RWPE1 (cell line): ENCODE measurements at regions not wholly inside any gene's neighbourhood (a gene's known extent, or its start where the extent isn't known, plus 50 kb on each side); places are given as distances from the start of the nearest gene placed in this dataset.
"Not testable (repeated sequence)": the region's sequence is repeated elsewhere in the genome, so short reads cannot be mapped to it uniquely, and the experiment has no call there.

ENCODE experiments used
- CTCF ChIA-PET: fragments of 350-600 bp; sonication (Branson Sonifier 250); formaldehyde crosslinking; extraction: SDS; loops from one replicate; lab custom pipeline; 2021; lab: Yijun Ruan, JAX
- POLR2A ChIA-PET: fragments of 400-600 bp; formaldehyde crosslinking; extraction: SDS; loops from one replicate; lab custom pipeline; 2020; ENCODE audit warnings: antibody characterized with exemption; ENCODE audit not compliant: low non-redundant PET; lab: Yijun Ruan, JAX
- DNase-seq: peaks from one replicate; pipeline ENCODE4 v3.0.0; 2012; ENCODE audit warnings: low spot score
- H3K27ac ChIP-seq: fragments of 450-650 bp; 2 replicates; pipeline ENCODE4 v1.5.1; 2017
- TF ChIP-seq, protein P1 (sequence below): fragments of 450-650 bp; conservative IDR thresholded peaks from 2 replicates; pipeline ENCODE4 v1.5.1; 2017; ENCODE audit warnings: low read depth, mild to moderate bottlenecking

DNA sequence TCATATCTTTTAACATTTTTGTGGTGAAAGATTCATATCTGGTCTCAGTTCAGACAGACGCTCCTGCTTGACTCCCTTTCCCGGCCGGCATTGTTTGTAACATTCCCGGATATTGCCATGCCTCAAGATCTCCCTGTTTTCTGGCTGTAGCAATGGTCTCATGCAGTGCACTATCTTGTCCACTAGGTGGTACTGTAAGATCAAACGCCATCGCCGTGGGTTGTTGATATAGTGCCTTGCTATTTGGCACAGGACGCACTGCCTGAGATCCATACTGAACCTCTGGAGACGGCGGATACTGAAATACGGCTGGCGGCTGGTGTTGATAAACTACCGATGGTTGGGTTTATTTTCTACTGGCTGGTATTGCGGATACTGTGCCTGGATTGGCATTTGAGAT is 218.6 kb downstream of the ADRA2C start:
- TF ChIP-seq, protein P1, sequence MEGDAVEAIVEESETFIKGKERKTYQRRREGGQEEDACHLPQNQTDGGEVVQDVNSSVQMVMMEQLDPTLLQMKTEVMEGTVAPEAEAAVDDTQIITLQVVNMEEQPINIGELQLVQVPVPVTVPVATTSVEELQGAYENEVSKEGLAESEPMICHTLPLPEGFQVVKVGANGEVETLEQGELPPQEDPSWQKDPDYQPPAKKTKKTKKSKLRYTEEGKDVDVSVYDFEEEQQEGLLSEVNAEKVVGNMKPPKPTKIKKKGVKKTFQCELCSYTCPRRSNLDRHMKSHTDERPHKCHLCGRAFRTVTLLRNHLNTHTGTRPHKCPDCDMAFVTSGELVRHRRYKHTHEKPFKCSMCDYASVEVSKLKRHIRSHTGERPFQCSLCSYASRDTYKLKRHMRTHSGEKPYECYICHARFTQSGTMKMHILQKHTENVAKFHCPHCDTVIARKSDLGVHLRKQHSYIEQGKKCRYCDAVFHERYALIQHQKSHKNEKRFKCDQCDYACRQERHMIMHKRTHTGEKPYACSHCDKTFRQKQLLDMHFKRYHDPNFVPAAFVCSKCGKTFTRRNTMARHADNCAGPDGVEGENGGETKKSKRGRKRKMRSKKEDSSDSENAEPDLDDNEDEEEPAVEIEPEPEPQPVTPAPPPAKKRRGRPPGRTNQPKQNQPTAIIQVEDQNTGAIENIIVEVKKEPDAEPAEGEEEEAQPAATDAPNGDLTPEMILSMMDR = 0 out of 2 replicates have a peak, but pooled peaks have one; percentile 12
- H3K27ac ChIP-seq, POLR2A ChIA-PET, CTCF ChIA-PET, DNase-seq: not testable (repeated sequence)

DNA sequence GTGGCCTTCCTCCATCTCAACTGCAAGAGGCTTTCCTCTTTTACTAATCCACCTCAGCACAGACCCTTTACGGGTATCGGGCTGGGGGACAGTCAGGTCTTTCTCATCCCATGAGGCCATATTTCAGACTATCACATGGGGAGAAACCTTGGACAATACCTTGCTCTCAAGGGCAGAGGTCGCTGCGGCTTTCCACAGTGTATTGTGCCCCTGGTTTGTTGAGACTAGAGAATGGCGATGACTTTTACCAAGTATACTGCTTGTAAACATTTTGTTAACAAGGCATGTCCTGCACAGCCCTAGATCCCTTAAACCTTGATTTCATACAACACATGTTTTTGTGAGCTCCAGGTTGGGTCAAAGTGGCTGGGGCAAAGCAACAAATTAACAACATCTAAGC is 220.2 kb downstream of the ADRA2C start:
- CTCF ChIA-PET, POLR2A ChIA-PET, DNase-seq, H3K27ac ChIP-seq: not testable (repeated sequence)

DNA sequence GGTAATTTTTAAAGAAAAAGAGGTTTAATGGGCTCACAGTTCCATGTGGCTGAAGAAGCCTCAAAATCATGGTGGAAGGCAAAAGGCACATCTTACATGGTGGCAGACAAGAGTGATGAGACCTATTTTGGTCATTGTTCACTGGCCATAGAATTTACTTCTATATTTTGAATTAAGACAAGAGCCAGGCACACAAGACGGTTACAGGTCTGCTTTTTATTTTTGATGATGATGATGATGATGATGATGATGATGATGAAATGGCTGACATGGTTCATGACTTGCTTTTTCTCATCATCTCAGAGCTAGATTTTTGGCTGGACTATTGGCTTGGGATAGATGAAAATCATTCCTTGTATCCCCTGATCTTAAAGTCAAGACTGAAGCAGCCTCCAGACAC is 229.3 kb downstream of the OTOP1 start:
- H3K27ac ChIP-seq, POLR2A ChIA-PET, CTCF ChIA-PET, DNase-seq: not testable (repeated sequence)

DNA sequence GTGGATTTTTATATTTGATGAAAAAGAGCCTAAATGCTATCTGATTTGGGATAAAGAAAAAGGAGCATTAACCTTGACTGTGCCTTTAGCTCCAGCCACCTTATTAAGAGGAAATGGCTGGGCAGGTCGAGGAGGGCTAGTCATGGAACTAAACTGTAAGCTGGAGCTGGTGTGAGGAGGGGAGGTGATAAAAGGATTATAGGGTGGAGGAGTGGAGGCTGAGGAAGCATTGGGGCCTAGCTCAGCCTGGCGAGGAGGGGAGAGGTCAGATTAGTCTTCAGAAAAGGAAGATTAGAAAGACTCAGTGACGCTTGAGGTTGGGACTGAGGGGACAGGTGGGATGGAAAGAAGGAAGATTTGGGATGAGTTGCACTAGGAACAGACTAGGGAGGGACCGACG is 222.7 kb downstream of the OTOP1 start:
- H3K27ac ChIP-seq, POLR2A ChIA-PET, CTCF ChIA-PET, DNase-seq: not testable (repeated sequence)

DNA sequence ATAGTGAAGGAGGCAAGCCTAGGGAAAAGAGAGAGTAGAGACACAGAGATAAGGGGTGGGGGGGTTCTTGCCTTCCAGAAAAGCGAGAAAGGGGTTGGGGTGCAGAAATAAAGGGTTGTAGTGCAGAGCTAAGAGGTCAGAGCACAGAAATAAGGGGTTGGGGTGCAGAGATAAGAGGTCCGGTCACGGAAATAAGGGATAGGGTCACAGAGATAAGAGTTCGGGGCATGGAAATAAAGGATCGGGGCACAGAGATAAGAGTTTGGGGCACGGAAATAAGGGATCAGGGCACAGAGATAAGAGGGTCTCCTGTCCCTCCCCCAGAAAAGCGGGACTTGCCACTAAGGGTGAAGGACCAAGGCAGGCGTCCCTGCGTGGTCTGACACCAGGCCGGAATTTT is 222.0 kb downstream of the OTOP1 start:
- CTCF ChIA-PET, POLR2A ChIA-PET, DNase-seq: not testable (repeated sequence)

DNA sequence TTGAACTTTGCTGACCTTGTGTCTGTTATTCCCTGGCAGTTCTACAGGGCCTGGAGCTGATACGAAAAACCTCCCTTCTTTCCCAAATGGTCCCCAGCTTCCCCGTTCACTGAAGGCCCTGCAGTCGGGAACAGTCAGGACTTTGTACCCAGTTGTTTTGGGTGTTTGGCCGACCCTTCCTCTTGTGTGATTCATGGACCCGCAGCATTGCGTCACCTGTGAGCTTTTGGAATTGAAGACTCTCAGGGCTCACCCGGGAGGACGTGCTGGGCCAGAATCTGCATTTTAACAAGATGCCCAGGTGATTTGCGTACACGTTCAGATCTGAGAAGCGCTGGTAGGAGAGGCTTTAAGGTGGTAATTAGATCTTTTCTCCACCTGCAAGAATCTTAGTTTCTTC is 220.4 kb downstream of the OTOP1 start:
- DNase-seq, CTCF ChIA-PET, POLR2A ChIA-PET, H3K27ac ChIP-seq: not testable (repeated sequence)

More for the DNA sequence above, 222.0 kb downstream of the OTOP1 start:
- H3K27ac ChIP-seq = not testable (repeated sequence)

DNA sequence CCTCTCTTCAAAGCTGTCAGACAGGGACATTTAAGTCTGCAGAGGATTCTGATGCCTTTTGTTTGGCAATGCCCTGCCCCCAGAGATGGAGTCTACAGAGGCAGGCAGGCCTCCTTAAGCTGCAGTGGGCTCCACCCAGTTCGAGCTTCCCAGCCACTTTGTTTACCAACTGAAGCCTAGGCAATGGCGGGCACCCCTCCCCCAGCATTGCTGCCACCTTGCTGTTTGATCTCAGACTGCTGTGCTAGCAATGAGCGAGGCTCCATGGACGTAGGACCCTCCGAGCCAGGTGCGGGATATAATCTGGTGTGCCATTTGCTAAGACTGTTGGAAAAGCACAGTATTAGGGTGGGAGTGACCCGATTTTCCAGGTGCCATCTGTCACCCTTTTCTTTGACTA is 207.7 kb downstream of the OTOP1 start:
- CTCF ChIA-PET, POLR2A ChIA-PET, H3K27ac ChIP-seq, DNase-seq: not testable (repeated sequence)

DNA sequence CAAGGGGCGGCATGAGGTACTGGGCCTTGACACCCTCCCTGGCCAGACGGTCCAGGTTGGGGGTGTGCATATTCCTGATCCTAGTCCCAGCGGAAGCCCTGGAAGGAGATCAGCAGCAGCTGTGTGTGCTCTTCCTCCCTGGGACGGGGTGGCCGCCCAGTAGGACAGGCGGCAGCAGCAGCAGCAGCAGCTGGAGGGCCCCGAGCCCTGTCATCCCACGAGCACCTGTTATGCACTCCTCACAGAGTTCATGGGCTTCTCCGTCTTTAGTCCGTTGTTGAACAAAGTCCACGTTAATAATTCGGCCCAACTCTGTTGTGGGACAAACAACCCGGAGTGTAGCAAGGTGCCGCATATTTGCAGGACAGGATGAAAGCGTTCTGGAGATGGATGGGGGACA is 205.6 kb downstream of the OTOP1 start:
- POLR2A ChIA-PET, DNase-seq, H3K27ac ChIP-seq, CTCF ChIA-PET: not testable (repeated sequence)

DNA sequence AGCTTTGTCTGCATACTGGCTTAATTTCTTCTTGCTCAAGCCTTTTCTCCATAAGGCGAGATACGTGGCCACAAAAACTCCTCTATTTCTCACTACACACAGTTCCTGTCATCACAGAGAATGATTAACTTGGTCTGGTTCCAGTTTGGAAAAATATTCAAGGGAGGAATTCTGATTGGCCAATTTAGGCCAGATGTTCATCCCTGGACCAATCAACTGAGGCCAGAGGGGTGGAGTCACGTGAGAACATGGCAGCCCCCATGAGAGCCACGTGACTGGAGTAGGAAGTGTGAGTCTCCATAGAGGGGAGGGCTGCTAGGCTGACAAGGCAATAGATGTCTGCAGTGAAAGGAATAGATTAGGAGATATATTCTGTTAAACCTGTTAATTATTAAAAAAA is 200.0 kb downstream of the OTOP1 start:
- POLR2A ChIA-PET, H3K27ac ChIP-seq, CTCF ChIA-PET, DNase-seq: not testable (repeated sequence)

DNA sequence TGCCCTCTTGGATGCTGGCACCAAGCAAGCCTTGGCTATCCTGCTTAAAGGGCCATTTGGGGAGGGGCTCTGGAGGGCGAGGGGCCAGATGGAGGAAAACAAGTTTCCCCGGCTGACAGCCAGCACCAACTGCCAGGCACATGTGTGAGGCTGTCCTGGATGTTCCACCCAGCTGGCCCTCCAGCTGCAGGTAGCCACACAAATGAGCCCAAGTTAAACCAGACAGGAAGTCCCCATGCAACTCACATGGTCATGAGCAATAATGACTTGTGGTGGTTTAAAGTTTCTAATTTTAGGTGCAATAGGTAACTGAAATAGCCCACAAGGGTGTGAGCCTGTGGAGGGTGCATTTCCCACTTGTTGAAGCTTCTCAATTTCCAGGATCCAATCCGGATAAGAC is 198.0 kb downstream of the OTOP1 start:
- DNase-seq, CTCF ChIA-PET, H3K27ac ChIP-seq, POLR2A ChIA-PET: not testable (repeated sequence)

DNA sequence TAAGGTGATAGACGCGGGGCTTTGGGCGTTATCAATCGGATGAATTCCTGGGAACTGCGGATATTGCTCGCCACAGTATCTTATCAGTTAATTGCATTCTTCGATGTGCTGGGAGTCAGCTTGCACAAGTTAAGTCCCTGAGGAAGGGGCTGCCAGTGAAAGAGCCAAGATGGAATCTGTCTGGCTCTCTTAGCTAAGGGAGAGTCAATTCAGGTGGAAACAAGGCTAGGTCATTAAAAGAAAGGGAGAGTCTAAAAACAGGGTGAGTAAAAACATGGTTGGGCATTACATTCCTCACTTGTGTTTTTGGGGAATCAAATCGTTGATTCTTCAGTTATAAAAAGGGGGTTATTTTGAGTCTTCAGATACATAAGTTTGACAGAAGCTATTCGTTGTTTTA is 196.2 kb downstream of the OTOP1 start:
- CTCF ChIA-PET, H3K27ac ChIP-seq, POLR2A ChIA-PET, DNase-seq: not testable (repeated sequence)

DNA sequence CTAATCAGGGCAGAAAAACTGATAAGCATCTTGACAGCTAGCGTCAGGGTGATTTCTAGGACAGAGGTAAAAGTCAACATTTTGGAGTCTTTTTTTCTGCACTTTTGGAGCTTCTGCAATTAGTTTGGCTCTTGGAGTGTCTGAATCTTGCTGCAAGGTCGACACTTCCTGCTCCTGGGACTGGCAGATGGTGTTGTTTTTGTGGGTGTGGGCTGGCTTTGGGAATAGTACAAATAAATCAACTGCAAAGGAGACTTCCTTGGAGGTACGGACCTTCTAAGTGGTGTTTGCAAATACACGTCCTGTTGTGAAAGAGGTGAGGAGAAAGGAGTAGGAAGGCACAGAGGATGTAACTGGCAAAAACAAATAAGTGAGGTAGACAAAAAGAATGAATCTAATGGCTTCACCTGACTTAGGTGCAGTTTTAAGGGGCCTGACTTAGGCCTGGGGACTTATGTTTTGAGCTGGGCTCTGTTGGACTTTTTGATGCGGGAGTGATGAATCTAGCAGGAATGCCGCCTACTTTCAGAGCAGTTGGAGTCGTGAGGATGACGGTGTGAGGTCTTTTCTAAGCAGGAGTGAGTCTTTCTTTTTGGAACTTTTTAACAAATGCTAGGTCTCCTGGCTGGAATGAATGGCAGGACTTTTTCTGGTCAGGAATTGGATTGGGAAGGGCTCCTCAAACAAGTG is 195.1 kb downstream of the OTOP1 start:
- CTCF ChIA-PET, DNase-seq, H3K27ac ChIP-seq, POLR2A ChIA-PET: not testable (repeated sequence)

DNA sequence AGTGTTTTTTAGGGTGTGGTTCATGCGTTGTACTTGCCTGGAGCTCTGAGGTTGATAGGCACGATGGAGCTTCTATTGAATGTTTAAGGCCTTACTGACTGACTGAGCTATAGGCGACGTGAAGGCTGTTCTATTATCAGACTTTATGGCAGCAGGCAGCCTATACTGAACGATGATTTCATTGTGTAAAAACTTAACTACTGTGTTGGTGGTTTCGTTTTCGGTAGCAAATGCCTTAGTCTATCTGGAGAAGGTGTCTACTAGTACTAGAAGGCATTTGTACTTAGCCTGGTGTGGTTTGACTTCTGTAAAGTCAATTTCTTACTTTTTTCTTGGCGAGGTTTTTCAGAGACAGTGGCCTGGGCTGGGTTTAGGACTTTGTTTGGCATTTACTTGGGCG is 194.4 kb downstream of the OTOP1 start:
- DNase-seq, H3K27ac ChIP-seq, CTCF ChIA-PET, POLR2A ChIA-PET: not testable (repeated sequence)

DNA sequence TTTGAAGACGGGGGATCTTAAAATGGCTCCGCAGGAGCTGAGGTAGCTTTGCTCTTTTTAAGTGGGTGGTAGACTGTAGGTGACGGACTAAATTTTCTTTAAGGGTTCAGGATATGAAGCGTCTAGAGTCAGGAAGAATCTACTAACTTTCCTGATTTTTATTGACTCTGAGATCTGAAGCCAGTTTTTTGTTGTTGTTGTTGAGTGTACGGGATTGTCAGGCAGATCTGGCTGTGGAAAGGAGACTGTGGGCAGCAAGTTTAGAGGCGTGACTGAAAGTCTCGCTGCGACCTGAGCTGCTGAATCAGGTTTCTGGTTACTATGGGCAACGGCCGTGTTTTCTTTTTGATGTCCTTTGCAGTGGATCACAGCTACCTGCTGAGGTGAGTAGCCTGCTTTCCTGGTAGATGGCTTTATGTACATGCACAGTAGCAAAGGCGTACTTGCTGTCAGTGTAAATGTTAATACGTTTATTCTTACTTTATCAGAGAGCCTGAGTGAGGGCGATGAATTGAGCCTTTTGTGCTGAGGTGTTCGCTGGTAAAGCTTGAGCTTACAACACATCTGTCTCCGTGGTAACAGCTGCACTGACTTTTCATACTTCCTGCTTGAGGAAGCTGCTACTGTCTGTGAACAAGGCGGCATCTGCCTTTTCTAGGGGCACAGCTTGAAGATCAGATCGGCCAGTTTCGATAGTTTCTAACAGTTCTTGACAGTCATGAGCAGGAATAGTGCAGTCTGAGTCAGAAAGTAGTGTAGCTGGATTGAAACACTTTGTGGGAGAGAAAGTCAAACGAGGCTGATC is 193.7 kb downstream of the OTOP1 start:
- DNase-seq, POLR2A ChIA-PET, H3K27ac ChIP-seq, CTCF ChIA-PET: not testable (repeated sequence)

DNA sequence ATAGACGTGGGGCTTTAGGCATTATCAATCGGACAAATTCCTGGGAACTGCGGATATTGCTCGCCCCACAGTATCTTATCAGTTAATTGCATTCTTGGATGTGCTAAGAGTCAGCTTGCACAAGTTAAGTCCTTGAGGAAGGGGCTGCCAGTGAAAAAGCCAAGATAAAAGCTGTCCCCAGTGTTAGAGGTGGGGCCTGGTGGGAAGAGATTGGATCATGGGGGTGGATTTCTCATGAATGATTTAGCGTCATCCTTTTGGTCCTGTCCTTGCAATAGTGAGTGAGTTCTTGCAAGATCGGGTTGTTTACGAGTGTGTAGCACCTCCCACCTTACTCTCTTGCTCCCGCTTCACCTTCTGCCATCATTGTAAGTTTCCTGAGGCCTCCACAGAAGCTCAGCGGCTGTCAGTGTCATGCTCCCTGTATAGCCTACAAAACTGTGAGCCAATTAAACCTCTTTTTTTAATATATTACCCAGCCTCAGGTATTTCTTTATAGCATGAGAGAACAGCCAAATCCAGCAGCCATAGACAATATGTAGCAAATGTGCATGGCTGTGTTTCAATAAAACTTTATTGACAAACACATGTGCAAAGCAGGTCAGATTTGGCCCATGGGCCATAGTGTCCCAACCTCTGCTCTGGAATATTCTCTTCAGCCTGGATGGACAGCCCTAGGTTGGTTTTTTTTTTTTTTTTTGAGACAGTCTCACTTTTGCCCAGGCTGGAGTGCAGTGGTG is 189.2 kb downstream of the OTOP1 start:
- DNase-seq, CTCF ChIA-PET, H3K27ac ChIP-seq, POLR2A ChIA-PET: not testable (repeated sequence)

DNA sequence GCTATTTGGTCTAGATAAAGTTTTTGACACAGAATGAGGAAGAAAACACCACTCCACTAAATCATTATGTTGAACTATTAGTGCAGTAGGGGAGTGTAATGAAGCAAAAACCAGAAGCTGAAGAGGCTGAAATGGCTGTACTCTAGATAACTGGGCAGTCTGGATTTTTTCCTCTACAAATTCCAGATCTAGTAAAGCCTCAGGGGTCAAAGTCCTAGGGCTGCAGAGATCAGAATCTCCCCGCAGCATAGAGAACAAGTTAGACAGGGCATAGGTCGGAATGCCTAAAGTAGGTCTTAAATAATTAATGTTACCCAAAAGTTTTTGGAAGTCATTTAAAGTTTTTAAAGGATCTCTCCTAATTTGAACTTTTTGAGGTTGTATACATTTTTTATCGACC is 180.9 kb downstream of the OTOP1 start:
- H3K27ac ChIP-seq, CTCF ChIA-PET, POLR2A ChIA-PET, DNase-seq: not testable (repeated sequence)
